DMS53 (cell line): ENCODE measurements at regions not wholly inside any gene's neighbourhood (a gene's known extent, or its start where the extent isn't known, plus 50 kb on each side); places are given as distances from the start of the nearest gene placed in this dataset.
"Not testable (repeated sequence)": the region's sequence is repeated elsewhere in the genome, so short reads cannot be mapped to it uniquely, and the experiment has no call there.

Experiments used
- DNase-seq: peaks from one replicate; lab custom pipeline; 2025; lab: John Stamatoyannopoulos, UW

- DNase-seq: no peak
Measured at GRCh38 chr6:169977434-169978265, 226.2 kb downstream of the ERMARD start.

DNA sequence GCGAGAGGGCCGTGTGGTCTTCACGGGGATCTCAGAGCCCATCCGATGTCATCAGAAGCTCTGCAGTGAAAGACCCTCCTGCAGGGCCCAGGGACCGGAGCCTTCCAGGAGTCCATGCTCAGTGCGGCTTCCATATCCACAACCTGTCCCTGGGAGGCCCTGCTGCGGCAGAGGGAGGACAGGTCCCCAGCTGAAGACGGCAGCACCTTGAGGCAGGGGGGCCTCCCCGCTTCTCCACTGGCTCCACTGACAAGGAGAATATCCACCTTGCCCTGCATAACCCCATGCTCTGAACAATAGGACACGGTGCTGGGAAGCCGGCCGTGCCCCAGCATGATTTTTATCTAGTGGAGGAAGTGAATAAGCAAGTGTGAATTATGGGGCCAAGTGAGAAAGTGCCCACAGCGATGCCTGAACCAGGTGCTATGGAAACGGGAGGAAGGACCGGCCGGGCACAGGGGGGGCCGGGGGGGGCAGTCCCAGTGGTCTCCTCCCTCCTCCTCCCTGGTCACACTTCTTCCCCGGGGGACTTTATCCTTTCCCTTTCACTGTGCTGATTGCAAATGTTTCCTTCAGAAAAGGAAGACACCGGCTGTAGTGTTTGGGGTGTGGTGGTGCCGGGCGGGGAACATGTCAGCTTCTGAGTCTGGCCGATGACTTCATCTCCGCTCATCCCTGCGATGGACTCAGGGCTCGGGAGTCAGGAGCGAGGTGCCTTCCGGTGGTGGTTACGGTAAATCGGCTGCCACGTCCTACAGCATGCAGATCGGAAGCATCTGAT is 225.1 kb downstream of the ERMARD start:
- no peak for DNase-seq

- DNase-seq: no peak
Measured at GRCh38 chr6:169975701-169976100, 224.3 kb downstream of the ERMARD start.

DNA sequence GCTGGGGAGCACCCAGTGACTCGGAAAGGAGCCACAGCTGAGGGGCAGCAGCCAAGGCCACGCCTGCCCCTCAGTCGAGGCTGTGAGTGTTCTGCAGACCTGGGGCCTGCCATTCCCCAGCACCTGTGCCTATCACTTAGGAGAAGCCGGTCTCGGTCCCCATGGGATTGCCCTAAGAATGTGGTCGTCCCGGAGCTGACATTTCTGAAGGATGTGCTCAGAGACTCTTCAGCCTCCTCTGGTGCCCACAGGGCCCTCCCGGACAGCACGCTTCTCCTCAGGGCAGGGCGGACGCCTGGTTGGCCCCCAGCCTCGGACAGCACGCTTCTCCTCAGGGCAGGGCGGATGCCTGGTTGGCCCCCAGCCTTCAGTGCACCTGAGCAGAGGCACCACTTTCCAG is 223.9 kb downstream of the ERMARD start:
- DNase-seq: no peak

DNA sequence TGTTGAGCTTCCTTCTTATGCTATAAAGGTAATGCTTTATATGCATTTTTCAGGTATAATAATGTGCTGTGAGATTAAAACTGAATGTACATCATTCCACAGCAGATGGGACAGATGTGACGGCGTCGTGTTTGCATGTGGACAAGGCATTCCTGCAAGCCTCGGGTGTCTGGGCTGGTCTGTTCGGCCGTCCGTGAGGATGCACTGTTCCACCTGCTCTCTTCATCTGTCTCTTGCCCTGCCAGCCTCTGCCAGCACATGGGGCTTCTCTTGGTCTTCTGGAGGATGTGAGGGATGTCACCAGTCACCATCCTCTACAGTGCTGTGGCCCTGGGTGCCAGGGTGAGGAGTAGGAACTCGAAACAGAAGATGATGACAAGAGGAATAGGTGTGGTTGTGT is 223.2 kb downstream of the ERMARD start:
- DNase-seq: no peak

DNA sequence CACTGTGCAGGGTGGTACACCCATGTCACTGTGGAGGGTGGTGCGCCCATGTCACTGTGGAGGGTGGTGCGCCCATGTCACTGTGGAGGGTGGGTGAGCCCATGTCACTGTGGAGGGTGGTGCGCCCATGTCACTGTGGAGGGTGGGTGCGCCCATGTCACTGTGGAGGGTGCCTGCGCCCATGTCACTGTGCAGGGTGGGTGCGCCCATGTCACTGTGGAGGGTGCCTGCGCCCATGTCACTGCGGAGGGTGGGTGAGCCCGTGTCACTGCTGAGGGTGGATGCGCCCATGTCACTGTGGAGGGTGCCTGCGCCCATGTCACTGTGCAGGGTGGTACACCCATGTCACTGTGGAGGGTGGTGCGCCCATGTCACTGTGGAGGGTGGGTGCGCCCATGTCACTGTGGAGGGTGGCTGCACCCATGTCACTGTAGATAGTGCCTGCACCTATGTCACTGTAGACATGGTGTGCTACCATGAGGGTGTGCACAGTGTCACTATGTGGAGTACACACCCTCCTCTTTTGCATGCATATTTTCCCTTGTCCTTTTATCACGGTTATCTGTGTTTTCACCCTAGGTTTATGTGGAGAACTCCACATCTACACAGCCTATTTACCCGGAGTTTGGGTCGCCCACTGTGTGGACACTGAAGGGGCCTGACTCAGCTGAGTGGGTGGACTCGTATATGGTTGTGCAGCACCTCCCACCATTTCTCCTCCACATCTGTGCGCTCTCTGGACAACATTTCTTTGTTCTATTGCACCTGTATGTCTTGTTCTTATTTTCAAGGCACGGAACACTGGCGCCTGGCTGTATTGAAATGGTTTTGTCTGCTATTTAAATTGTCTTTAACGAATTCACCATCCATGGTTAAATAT is 222.4 kb downstream of the ERMARD start:
- not testable (repeated sequence) for DNase-seq

DNA sequence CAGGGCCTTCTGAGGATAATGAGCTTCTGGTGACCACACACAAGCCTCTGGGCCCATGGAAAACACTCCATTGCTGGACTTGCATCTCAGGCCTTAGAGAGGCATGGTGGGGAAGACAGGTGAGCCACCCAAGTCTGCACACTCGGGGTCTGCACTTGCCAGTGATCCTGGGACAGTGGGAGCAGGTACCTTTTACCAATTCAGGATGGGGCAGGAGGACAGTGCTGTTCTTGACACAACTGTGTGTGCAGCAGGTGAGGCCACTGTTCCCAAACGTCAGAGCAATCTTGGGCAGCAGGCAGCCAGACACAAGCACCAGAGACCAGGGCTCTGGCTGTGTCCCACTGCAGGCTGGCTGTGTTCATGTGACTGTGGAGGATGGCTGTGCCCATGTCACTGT is 221.3 kb downstream of the ERMARD start:
- no peak for DNase-seq

GRCh38 chr6:169972101-169972651 is 220.8 kb downstream of the ERMARD start:
- DNase-seq: no peak

- DNase-seq: no peak
Measured at GRCh38 chr6:169971081-169971861, 219.8 kb downstream of the ERMARD start.

DNA sequence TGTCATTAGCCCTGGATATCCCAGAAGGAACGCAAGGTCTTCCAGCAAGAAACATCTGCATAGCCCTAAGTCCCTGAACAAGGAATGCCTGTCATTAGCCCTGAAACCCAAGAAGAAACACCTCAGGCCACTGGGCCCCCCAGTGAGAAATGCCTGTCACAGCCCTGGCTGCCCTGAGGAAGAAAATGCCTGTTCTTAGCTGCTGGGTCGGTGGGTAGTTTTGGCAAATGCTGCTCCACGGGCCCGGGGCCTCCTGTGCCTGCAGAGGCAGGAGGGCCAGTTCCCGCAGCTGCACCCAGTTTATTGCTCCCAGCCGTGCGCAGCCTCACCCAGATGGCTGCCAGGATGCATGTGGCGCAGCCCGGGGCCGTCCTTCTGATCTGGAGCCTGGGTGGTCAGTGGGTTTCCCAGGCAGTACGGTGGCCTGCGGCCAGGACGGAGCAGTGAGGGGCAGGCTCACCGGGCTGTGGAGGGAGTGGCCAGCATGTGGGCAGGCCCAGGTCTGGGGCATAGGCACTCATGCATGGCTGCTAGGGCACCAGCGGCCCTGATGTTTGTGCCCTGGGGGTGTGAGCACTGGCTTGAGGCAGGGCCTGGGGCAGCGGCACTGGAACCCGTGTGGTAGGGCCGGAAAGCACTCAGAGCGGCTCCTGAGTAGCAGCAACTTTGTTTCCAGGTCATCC is 219.0 kb downstream of the ERMARD start:
- no peak for DNase-seq

DNA sequence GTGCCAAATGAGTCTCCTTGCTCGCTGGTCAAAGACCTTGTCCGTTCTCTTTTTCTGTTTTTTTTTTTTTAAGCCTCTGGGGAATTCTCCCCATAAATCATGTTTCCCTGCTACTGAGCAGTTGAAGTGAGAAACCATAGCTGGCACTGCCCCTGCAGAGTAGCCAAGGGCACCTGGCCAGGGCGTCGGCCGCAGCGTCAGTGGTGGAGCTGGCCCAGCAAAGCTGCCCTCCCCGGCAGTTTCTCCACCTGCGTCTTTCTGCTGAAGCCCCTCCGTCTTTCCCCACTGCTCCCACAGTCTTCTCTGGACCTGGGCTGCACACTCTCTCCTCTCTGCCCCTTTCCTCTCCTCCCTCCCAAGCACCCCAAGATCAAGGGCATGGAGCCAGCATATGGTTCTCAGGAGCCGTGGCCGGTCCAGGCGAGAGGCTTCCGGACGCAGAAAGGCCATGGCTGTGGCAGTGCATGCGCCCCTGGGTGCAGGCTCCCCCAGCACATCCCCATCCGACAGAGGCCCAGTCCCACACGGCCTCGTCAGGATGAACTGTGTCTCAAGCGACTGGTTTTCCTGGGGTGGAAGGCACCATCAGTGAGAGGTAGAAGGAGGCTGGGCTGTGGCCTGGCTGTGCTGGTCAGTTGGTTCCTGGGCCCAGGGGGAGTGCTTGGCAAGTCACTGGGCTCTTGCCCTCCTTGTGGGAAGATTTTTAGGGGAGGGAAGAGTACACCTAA is 218.1 kb downstream of the ERMARD start:
- no peak for DNase-seq

DNA sequence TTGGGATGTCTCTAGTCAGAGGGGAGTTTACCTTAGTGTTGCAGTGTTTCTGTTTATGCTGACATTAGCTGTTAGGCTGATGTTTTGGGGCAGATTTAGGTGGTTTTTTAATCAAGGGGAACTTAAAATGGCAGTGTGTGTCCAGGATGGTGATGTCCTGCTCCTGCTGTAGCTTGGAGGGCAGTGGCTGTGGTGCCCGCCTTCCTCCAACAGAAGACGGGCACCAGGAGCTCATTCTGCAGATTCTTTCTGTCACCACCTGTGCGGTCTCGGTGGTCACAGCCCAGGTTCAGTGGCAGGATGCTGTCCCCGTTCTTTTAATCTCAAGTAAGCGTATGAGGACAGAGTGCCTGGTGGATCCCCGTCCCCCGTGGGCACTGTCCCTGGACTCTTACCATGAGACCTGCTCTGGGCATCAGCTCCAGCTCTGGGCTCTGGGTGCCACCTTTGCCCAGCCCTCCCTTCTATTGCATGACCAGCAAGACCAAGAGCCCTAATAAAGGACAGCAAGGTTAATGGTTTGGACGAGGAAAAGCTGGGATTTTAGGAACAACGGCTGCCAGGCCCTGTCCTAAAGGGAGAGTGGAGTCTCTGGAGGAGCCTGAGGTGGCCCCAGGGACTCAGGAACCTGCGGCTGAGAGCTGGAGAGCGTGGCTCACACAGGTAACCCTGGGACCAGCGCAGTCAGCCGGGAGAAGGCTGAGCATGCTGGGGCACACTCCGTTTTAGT is 217.3 kb downstream of the ERMARD start:
- no peak for DNase-seq

GRCh38 chr6:169967687-169968086 is 216.3 kb downstream of the ERMARD start:
- no peak for DNase-seq

DNA sequence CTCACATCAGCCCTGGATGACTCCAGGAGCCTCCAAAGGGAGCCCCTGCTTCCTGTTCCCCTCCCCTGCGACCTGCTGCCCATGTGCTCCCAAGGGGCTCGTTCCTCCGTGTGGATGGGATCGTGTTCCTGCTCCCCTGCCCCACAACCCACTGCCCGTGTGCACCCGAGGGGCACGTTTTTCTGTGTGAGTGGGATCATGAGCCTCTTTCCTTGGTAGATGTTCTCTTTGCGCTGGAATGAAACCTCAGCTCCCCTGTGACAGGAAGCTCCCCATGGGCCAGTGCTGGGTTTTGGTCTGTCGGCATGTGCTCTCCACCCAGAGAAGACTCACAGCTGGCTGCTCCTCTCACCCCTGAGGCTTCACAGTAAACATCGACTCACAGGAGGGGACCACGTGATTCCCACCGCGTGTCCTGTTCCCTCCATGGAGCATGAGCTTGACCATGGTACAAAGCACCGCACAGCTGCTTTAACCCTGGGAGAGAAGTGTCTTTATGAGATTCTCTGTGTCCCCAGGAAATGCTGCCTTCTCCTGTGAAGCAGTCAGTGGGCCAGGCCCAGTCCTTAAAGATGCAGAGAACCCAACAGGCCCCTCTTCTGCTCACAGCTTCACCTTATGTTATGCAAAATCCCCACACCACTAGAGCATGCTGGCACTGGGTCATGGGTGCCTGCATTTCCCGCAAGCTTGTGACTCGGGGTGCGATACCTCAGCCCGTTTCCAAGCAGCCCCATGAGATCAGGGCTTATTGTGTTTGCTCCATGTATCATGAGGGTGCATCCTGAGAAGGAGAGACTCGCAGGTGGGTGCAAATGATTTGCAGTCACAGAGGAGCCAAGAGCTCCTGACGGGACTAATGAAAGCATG is 215.1 kb downstream of the ERMARD start:
- no peak for DNase-seq

DNA sequence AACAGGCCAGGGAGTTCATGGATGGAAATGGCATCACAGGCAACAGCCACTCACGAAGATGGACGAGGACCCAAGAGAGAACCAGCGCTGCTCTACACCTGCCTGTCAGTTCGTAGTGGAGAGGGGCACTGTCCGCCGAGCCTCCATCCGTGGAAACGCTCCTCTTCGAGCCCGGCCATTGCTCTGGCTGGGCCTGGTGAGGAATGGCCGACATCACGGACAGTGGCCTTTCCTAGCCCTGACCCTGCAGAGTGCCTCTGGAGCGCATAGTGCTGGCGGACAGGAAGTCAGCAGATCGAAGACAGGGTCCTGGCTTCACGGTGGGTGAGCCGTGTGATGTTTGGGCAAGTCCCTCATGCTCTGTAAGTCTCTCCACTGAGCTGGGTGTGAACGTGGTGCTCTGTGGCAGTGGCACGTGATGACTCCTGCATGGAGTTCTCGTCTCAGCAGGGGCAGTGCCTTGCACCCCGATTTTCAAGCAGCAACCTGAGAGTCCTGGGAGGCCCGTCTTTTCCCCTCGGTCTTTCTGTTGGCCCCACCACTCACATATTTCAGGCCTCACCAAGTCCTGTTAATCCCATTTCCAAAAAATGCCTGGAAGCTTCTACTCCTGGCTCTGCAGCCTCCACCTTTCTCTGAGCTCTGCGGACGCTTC is 214.4 kb downstream of the ERMARD start:
- DNase-seq: no peak

GRCh38 chr6:169965239-169965638 is 213.8 kb downstream of the ERMARD start:
- no peak for DNase-seq

DNA sequence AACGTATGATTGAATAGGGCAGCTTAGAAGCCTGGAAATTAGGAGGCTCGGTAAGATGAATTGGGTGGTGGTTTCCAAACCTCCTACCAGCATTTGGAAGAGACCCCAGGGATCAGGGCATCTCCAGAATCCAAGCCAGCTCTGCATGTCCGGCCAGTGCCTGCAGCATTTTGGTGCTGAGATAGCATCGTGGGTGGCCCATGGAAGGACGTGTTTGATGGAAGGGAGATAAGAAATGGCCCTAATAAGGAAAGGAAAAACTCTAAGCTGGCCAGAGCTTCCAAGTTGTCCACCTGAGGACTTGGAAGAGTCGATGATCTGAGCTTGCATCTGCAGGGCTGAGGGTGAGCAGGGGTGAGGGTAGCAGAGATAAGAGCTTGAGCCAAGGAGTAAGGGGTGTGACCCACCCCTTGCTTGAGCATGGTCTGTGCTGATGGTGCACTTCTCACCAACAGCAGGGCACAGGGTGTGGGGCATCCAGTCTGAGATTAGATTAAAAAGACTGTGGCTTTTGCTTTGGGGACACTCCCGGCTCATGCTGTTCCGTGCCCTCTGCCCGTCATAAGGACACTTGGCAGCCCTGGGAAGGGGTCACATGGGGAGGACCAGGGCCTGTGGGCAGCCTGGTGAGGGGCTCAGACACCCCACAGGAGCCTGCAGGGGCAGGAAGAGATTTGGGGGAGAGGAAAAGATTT is 213.2 kb downstream of the ERMARD start:
- DNase-seq: no peak
